ENCODE measurements at regions not wholly inside any gene's neighbourhood (a gene's known extent, or its start where the extent isn't known, plus 50 kb on each side); places are given as distances from the start of the nearest gene placed in this dataset.

- DNase-seq (ENCODE audit: low read depth in 2 of 2): no peak
These were observed 312.1 kb downstream of the ARRDC4 start for GRCh38 chr15:98272625-98273024.

DNA sequence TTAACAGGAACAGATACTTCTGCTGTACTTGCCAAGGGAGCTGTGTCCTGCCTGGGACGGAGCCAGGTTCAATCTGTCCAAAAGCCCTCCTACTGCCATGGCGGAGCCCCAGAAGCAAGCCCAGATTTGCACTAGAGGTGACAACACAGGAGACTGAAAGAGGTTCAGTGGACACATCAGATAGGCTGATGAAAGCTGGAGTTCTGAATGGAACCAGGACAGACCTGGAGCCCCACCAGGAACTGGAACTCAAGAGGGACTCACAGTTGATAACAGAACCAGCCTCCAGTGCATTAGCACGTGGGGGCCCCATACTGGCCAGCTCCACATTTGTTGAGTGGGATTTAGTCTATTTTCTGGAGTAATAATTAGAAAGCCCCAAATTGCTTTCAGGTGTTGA, 315.5 kb downstream of the ARRDC4 start:
- DNase-seq (ENCODE audit: low read depth in 2 of 2): no peak

- DNase-seq (ENCODE audit: low read depth in 2 of 2): no peak
These were observed 317.1 kb downstream of the ARRDC4 start for GRCh38 chr15:98277602-98278001.

GRCh38 chr15:98280284-98280975, 319.9 kb downstream of the ARRDC4 start:
- DNase-seq (ENCODE audit: low read depth in 2 of 2): no peak

DNA sequence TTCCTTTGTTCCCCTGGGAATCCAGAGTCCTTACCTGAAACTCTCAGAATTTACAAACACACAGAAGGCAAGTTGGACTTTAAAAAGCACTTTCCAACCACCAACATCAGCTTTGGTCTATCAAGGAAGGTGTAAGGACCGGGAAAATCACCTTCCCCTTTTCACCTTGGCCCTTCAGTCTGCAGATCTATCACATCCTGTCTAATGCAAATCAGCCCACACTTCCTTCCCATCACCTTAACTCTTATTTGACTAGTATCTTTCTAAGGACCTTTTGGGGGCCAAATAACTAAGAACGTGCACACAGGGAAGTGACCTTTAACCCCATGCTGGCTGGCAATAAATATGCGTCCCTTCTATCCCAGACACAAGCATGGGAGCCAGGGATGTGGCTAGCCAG, 320.6 kb downstream of the ARRDC4 start:
- DNase-seq (ENCODE audit: low read depth in 2 of 2): no peak

GRCh38 chr15:98282656-98283332, 322.3 kb downstream of the ARRDC4 start:
- no peak for DNase-seq (ENCODE audit: low read depth in 2 of 2)

DNA sequence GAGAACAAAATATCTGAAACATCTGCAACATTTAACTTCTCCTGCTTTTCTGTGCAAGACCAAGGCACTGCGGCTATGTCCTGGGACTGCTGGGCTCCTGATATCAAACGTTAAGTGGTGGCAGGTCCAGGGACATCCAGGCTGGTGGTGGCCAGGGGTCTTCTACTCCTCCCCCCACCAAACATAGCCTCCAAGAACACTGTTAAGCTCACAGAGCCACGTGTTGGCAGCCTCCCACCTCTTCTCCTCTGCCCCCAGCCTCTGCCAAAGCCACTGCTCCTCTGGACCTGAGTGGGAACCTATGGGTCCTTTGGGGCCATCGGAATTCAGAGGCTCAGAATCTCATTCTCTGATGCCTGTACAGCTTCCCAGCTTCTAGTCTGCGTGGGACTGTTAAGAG, 325.7 kb downstream of the ARRDC4 start:
- no peak for DNase-seq (ENCODE audit: low read depth in 2 of 2)

- DNase-seq (ENCODE audit: low read depth in 2 of 2): no peak
These were observed 326.3 kb downstream of the ARRDC4 start for GRCh38 chr15:98286831-98287230.

- no peak for DNase-seq (ENCODE audit: low read depth in 2 of 2)
These were observed 327.6 kb downstream of the ARRDC4 start for GRCh38 chr15:98288091-98288590.

DNA sequence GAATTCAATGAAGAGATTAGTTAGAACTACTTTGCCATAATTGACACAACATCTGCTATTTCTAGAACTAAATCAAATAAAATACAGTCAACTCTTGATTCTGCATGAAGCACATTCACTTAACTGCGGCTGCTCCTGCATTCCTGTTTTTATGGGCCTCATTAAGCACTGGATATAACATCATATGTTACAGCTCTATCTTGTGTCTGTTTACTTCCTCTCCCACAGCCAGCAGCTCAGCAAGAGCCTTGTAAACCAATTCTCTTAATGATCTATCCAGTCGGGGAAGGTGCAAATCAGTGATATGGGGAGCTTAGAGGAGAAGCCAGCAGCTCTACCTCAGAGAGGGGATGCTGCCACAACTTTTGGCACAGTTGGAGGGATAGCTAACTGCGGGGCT, 329.2 kb downstream of the ARRDC4 start:
- DNase-seq (ENCODE audit: low read depth in 2 of 2): no peak

- no peak for DNase-seq (ENCODE audit: low read depth in 2 of 2)
These were observed 332.1 kb downstream of the ARRDC4 start for GRCh38 chr15:98292442-98293240.

GRCh38 chr15:98294126-98294525, 333.6 kb downstream of the ARRDC4 start:
- DNase-seq (ENCODE audit: low read depth in 2 of 2): no peak

DNA sequence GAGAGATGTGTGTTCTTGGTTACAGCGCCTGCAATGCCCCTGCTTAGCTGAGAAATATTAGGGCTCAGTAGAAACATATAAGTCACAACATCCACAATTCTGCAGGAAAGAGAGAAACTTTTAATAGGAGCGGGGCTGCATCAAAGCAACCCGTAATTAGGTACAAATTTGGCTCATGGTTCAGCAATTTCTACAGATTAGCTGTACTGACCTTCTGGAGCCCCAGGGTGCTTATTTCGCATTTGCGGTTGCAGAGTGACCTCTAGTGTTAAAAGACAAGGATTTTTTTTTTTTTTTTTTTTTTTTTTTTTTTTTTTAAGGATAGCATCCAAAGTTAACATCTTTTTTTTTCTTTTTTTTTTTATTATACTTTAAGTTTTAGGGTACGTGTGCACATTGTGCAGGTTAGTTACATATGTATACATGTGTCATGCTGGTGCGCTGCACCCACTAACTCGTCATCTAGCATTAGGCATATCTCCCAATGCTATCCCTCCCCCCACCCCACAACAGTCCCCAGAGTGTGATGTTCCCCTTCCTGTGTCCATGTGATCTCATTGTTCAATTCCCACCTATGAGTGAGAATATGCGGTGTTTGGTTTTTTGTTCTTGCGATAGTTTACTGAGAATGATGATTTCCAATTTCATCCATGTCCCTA, 334.7 kb downstream of the ARRDC4 start:
- peak; percentile 3 to 5 for DNase-seq (ENCODE audit: low read depth in 2 of 2)

- no peak for DNase-seq (ENCODE audit: low read depth in 2 of 2)
These were observed 336.1 kb downstream of the ARRDC4 start for GRCh38 chr15:98296653-98297052.

DNA sequence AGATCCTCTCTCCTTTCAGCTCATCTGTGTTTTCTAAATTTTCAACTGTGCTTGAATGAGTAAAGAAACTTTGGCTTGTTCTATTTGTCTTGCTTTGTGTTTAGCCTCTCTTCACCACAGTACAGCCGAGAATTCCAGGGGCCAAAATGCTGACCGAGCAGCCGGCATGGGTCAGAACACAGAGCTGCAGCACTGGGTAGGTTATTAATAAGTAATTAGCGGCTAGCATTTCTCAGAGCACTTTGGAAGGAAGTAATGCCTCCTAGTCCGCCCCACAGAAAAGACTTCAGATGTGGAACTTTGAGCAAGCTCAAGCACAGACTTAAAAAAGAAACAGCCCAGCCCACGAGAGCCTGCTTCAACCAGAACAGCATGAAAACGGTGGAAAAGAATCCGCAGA, 343.9 kb downstream of the ARRDC4 start:
- DNase-seq (ENCODE audit: low read depth in 2 of 2): no peak

DNA sequence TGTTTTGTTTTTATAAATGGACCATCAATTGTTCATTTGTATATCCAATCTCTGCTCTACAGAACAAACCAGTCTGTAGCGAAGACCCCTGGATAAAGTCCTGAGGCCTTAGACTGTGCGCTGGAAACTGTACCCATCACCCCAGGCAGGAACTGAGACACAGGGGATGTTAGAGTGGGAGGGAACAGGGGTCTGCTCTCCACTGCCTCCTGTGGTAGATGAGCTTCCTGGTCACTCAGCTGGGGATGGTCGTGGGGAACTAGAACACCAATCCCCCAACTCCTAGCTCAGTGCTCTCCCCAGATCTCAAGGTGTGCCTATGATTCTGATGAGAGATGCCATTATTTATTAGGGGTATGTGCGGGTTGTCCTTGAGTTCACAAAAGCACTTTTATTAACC, 340.2 kb upstream of the IGF1R start:
- DNase-seq (ENCODE audit: low read depth in 2 of 2): no peak

- peak; percentile 29 to 31 for DNase-seq (ENCODE audit: low read depth in 2 of 2)
These were observed 336.7 kb upstream of the IGF1R start for GRCh38 chr15:98311566-98312188.

- no peak for DNase-seq (ENCODE audit: low read depth in 2 of 2)
These were observed 335.4 kb upstream of the IGF1R start for GRCh38 chr15:98312913-98313312.

DNA sequence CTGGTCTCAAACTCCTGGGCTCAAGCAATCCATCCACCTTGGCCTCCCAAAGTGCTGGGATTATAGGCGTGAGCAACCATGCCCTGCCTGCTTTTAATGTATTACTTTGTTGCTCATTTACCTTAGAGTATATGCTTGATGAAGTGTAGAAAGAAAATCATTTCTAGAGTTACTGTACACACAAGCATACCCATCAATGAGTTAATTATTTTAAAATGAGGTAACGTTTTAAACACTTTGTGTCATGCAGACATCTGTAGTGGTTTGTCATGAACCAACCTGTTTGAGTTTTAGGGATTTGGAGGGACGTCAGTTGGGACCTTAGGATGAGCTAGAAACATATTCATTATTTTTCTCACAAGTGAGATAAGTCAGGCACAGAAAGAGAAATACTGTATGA, 332.4 kb upstream of the IGF1R start:
- DNase-seq (ENCODE audit: low read depth in 2 of 2): no peak

GRCh38 chr15:98321896-98322295, 326.4 kb upstream of the IGF1R start:
- no peak for DNase-seq (ENCODE audit: low read depth in 2 of 2)

DNA sequence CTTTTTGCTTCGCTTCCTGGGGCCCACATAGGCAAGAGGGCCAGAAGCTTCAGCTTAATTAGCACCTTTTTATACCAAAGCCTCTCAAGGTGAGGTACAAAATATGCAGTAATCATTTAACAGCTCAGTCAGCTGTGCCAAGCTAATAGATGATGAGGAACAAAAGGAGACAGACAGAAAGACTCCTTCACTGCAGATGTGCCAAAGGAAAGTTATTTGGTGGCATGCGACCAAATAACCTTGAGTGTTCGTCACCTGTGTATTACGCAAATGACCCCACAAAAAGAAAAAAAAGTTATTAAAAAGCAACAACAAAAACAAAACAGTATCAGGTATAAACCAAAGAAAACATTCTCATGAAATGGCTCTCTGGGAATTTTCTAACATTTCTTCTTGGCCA, 325.8 kb upstream of the IGF1R start:
- DNase-seq (ENCODE audit: low read depth in 2 of 2): no peak
